Stimulated activated CD4-positive, alpha-beta T cell treated with anti-CD3 and anti-CD28 coated beads, Interleukin-4, amount 100 ng/mL, for 1 hour (primary cell): ENCODE measurements at regions not wholly inside any gene's neighbourhood (a gene's known extent, or its start where the extent isn't known, plus 50 kb on each side); places are given as distances from the start of the nearest gene placed in this dataset.
"Not testable (repeated sequence)": the region's sequence is repeated elsewhere in the genome, so short reads cannot be mapped to it uniquely, and the experiment has no call there.

ENCODE experiments used
- DNase-seq: peaks from one replicate; pipeline ENCODE4 v3.0.0-alpha.2; 2020

GRCh38 chr22:22977479-22978200 is 90.0 kb downstream of the IGLL5 start:
- no peak for DNase-seq

- DNase-seq, result no peak
Measured at GRCh38 chr22:22978637-22979036, 91.0 kb downstream of the IGLL5 start.

- DNase-seq, result no peak
Measured at GRCh38 chr22:22979121-22979724, 91.1 kb upstream of the GNAZ start.

- no peak for DNase-seq
Measured at GRCh38 chr22:22979954-22980353, 90.4 kb upstream of the GNAZ start.

- DNase-seq, result no peak
Measured at GRCh38 chr22:22981670-22982571, 88.4 kb upstream of the GNAZ start.

- no peak for DNase-seq
Measured at GRCh38 chr22:22982616-22983015, 87.7 kb upstream of the GNAZ start.

GRCh38 chr22:22983123-22983522 is 87.2 kb upstream of the GNAZ start:
- no peak for DNase-seq

- DNase-seq, result no peak
Measured at GRCh38 chr22:22983816-22984215, 86.5 kb upstream of the GNAZ start.

- DNase-seq, result no peak
Measured at GRCh38 chr22:22984967-22985366, 85.4 kb upstream of the GNAZ start.

- no peak for DNase-seq
Measured at GRCh38 chr22:22986008-22986407, 84.3 kb upstream of the GNAZ start.

GRCh38 chr22:22986640-22987039 is 83.7 kb upstream of the GNAZ start:
- no peak for DNase-seq

- no peak for DNase-seq
Measured at GRCh38 chr22:22988150-22988549, 82.2 kb upstream of the GNAZ start.

- no peak for DNase-seq
Measured at GRCh38 chr22:22988785-22989184, 81.5 kb upstream of the GNAZ start.

GRCh38 chr22:22989856-22990255 is 80.5 kb upstream of the GNAZ start:
- no peak for DNase-seq

GRCh38 chr22:22990711-22991505 is 79.4 kb upstream of the GNAZ start:
- DNase-seq, result not testable (repeated sequence)

- no peak for DNase-seq
Measured at GRCh38 chr22:22992474-22992873, 77.8 kb upstream of the GNAZ start.

- DNase-seq, result no peak
Measured at GRCh38 chr22:22993184-22993583, 77.1 kb upstream of the GNAZ start.

GRCh38 chr22:22995166-22995565 is 75.2 kb upstream of the GNAZ start:
- no peak for DNase-seq

- DNase-seq, result no peak
Measured at GRCh38 chr22:22996511-22997261, 73.6 kb upstream of the GNAZ start.

- no peak for DNase-seq
Measured at GRCh38 chr22:22997262-22997898, 72.9 kb upstream of the GNAZ start.

GRCh38 chr22:22997988-22998387 is 72.3 kb upstream of the GNAZ start:
- no peak for DNase-seq

- no peak for DNase-seq
Measured at GRCh38 chr22:22999523-22999922, 70.8 kb upstream of the GNAZ start.
